Cardiac muscle cell (in vitro differentiated cells and primary cell): ENCODE measurements at regions not wholly inside any gene's neighbourhood (a gene's known extent, or its start where the extent isn't known, plus 50 kb on each side); places are given as distances from the start of the nearest gene placed in this dataset.
A peak's percentile ranks its signal among the peaks of the same experiment; 100 is the strongest.

Experiments used
- DNase-seq, 2 donors: peaks; one replicate each; pipeline versions ENCODE4 v3.0.0 to v3.0.0-alpha.2; 2010 to 2017; ENCODE audit warnings: low read depth in 1 of 2, low spot score in 1 of 2
- H3K27ac ChIP-seq: fragments of 200-600 bp; sonication (generic); 2 replicates; pipeline ENCODE4 v1.5.1; 2016
- H3K27me3 ChIP-seq: fragments of 200-600 bp; sonication (generic); 2 replicates; pipeline ENCODE4 v1.6.0; 2016; ENCODE audit warnings: control low read depth
- H3K36me3 ChIP-seq: fragments of 200-600 bp; sonication (generic); 2 replicates; pipeline ENCODE4 v1.5.1; 2016; ENCODE audit warnings: control low read depth
- H3K4me1 ChIP-seq: fragments of 200-600 bp; sonication (generic); 2 replicates; pipeline ENCODE4 v1.8.1; 2017; ENCODE audit warnings: low read depth, mild to moderate bottlenecking, mixed run types
- H3K4me3 ChIP-seq: fragments of 200-600 bp; sonication (generic); 2 replicates; pipeline ENCODE4 v1.5.1; 2016; ENCODE audit warnings: mild to moderate bottlenecking
- H3K9me3 ChIP-seq: fragments of 200-600 bp; sonication (generic); 2 replicates; pipeline ENCODE4 v1.5.1; 2017; ENCODE audit warnings: low read depth, mild to moderate bottlenecking, control low read depth
- CTCF ChIP-seq: IDR thresholded peaks from 2 replicates; pipeline ENCODE4 v1.5.1; 2012; ENCODE audit warnings: low read depth, mild to moderate bottlenecking, low read length

DNA sequence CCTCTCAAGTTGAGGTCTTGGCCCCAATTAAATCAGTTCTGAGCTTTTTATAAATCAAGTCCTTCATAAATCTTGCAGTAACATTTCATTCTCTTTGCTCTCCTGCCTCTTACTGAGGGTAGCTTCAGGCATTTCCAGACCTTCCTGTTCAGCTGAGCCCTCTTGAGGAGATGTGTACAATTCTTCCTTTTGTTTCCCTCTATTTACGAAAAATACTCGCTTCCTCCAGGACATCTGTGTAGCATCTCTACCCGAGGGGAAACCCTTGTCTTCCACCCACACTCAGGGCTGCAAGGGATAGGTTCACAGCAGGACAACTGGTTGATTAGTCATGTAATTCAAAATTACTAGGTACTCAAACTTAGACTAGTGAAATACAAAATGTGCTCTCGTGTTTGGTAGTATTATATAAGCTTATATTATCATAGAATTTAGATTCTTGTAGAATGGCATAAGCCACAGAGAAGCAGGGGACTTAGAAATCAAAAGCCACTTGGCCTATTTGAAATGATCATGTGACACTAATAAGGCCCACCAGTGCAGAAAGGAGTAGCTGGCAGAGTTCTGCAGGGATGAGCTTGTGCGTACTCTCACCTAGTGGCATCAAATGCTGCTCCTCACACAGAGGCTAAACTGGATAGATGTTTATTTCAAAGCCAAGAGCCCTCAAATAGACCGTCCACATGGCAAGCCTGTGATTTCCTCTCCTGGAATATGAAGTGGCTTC, 126.7 kb downstream of the GDAP2 start:
- Histone ChIP-seq H3K27me3 (no peaks in the 10 kb centered on the region), H3K36me3 (no peaks in the 10 kb centered on the region), H3K27ac (no peak overlapping the region), H3K4me1 (no peaks in the 10 kb centered on the region), H3K4me3 (no peak overlapping the region), H3K9me3 (no peaks in the 10 kb centered on the region)
- DNase-seq = no peak
- TF ChIP-seq CTCF = no peak

GRCh38 chr1:117803318-117803717, 126.1 kb downstream of the GDAP2 start:
- TF ChIP-seq CTCF = no peak
- no peak overlapping the region for H3K4me3 ChIP-seq
- no peaks in the 10 kb centered on the region for H3K27me3 ChIP-seq
- DNase-seq = no peak
- H3K4me1 ChIP-seq = no peaks in the 10 kb centered on the region
- H3K36me3 ChIP-seq = no peaks in the 10 kb centered on the region
- no peak overlapping the region for H3K27ac ChIP-seq
- H3K9me3 ChIP-seq = no peaks in the 10 kb centered on the region

DNA sequence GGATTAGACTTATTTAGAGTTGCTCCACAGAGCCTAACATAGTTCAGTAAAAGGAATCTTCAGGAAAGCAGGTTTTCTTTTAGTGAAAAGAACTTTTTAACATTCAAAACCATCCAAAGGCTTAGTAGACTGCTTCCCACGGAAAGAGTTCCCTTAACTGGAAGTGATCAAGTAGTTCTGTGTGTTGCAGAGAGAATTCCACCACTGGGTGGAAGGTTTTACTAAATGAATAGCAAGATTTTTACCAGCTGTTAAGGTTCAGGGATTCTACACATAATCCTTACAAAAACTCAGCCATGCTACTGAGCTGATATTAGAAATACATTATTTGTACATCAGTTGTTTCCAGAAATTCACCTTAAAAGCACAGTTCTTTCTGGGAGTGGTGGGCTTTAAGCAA, 119.7 kb downstream of the GDAP2 start:
- Histone ChIP-seq H3K27ac (no peak overlapping the region), H3K27me3 (no peaks in the 10 kb centered on the region), H3K4me3 (no peak overlapping the region), H3K4me1 (peaks cover 5% of the 10 kb centered on the region), H3K36me3 (no peaks in the 10 kb centered on the region), H3K9me3 (no peaks in the 10 kb centered on the region)
- no peak for TF ChIP-seq CTCF
- no peak for DNase-seq

DNA sequence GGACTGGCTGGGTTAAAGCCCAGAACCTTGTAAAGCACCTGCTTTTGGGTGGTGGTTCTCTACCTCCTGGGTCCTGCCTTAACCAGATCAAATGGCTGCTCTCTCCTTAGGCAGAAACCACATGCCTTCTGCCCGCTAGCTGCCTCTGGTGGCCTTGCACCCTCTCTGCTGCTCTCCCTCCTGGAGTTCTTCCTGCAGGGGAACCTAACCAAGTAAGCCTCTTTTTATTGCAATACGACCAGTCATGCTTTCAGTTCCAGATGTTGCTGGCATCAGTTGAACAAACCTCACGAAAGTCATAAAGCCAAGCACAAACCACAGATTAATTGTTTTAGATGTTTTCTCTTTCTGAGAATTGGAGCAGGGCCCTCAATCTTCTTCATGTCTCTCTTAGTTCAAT, 118.9 kb downstream of the GDAP2 start:
- Histone ChIP-seq H3K27me3 (no peaks in the 10 kb centered on the region), H3K4me3 (no peak overlapping the region), H3K36me3 (no peaks in the 10 kb centered on the region), H3K9me3 (no peaks in the 10 kb centered on the region), H3K27ac (no peak overlapping the region), H3K4me1 (peaks cover 5% of the 10 kb centered on the region)
- TF ChIP-seq CTCF = no peak
- DNase-seq = no peak

- Histone ChIP-seq H3K4me1 (peaks cover 5% of the 10 kb centered on the region), H3K27me3 (no peaks in the 10 kb centered on the region), H3K27ac (no peak overlapping the region), H3K4me3 (no peak overlapping the region), H3K36me3 (no peaks in the 10 kb centered on the region), H3K9me3 (no peaks in the 10 kb centered on the region)
- DNase-seq = peak in 1 of 2 donors; percentile 58
- TF ChIP-seq CTCF = no peak
These were observed 116.4 kb downstream of the GDAP2 start for GRCh38 chr1:117812869-117813511.
